Keratinocyte (primary cell): ENCODE measurements at regions not wholly inside any gene's neighbourhood (a gene's known extent, or its start where the extent isn't known, plus 50 kb on each side); places are given as distances from the start of the nearest gene placed in this dataset.

Source experiments
- DNase-seq: peaks from one replicate; pipeline ENCODE4 v3.0.0-alpha.2; 2011; ENCODE audit warnings: low read depth, missing footprints, low spot score
- FAIRE-seq: peaks from 2 replicates; lab custom pipeline; 2011; peaks lifted over from hg19 to GRCh38; lab: Jason Lieb, UNC
- H2AFZ ChIP-seq: 2 replicates; pipeline ENCODE4 v1.6.0; 2012; ENCODE audit warnings: low read length, control low read depth, inconsistent platforms; ENCODE audit not compliant: control insufficient read depth
- H3K27ac ChIP-seq: 2 replicates; pipeline ENCODE4 v1.5.1; 2011; ENCODE audit warnings: low read length; ENCODE audit not compliant: control insufficient read depth, insufficient read depth
- H3K27me3 ChIP-seq: 3 replicates; pipeline ENCODE4 v1.6.0; 2011; ENCODE audit warnings: low read length; ENCODE audit not compliant: control insufficient read depth, insufficient read depth; ENCODE audit errors: extremely low read depth
- H3K36me3 ChIP-seq, 2 experiments: 2 replicates in 1 of 2; 3 replicates in 1 of 2; pipeline ENCODE4 v1.5.1; 2011; ENCODE audit warnings: low read length in 2 of 2, mild to moderate bottlenecking in 1 of 2; ENCODE audit not compliant: control insufficient read depth in 2 of 2, insufficient read depth in 2 of 2; ENCODE audit errors: extremely low read depth in 1 of 2
- H3K4me1 ChIP-seq: 3 replicates; pipeline ENCODE4 v1.5.1; 2011; ENCODE audit warnings: low read length; ENCODE audit not compliant: control insufficient read depth, insufficient read depth; ENCODE audit errors: extremely low read depth
- H3K4me2 ChIP-seq: 3 replicates; pipeline ENCODE4 v1.6.0; 2011; ENCODE audit warnings: low read depth, low read length; ENCODE audit not compliant: control insufficient read depth, insufficient read depth; ENCODE audit errors: extremely low read depth
- H3K4me3 ChIP-seq, 3 experiments: fragments of 200-600 bp in 1 of 3; sonication (generic) in 1 of 3; 2 replicates in 2 of 3; 3 replicates in 1 of 3; pipeline ENCODE4 v1.5.1; 2011 to 2016; ENCODE audit warnings: low read length in 3 of 3, mild to moderate bottlenecking in 3 of 3, control low read depth in 2 of 3, inconsistent platforms in 1 of 3, low read depth in 1 of 3, mixed read lengths in 1 of 3, mixed run types in 1 of 3, moderate library complexity in 1 of 3; ENCODE audit not compliant: control insufficient read depth in 2 of 3, insufficient read depth in 2 of 3; ENCODE audit errors: extremely low read depth in 1 of 3
- H3K79me2 ChIP-seq: 2 replicates; pipeline ENCODE4 v1.6.0; 2012; ENCODE audit warnings: low read length; ENCODE audit not compliant: control insufficient read depth, insufficient read depth
- H3K9ac ChIP-seq: 3 replicates; pipeline ENCODE4 v1.6.0; 2011; ENCODE audit warnings: low read length; ENCODE audit not compliant: control insufficient read depth, insufficient read depth; ENCODE audit errors: extremely low read depth
- H3K9me1 ChIP-seq: 3 replicates; pipeline ENCODE4 v1.6.0; 2011; ENCODE audit warnings: low read length; ENCODE audit not compliant: control insufficient read depth, insufficient read depth; ENCODE audit errors: extremely low read depth
- H3K9me3 ChIP-seq: 2 replicates; pipeline ENCODE4 v1.5.1; 2012; ENCODE audit warnings: low read depth, low read length; ENCODE audit not compliant: control insufficient read depth
- H4K20me1 ChIP-seq: 3 replicates; pipeline ENCODE4 v1.6.0; 2011; ENCODE audit warnings: low read length; ENCODE audit not compliant: control insufficient read depth, insufficient read depth; ENCODE audit errors: extremely low read depth
- EZH2 ChIP-seq: IDR thresholded peaks from one replicate; pipeline ENCODE4 v1.6.1; 2012; ENCODE audit warnings: inconsistent platforms, mild to moderate bottlenecking, low read length, moderate library complexity
- dilution Hi-C: fragments of 300-500 bp; cut with MboI; formaldehyde crosslinking; loops from one replicate; pipeline ENCODE4 v1.7.0; 2020; ENCODE audit warnings: low sequenced_read_pairs; ENCODE audit not compliant: extremely low pct_ligation_motif_present
- TF ChIP-seq, protein P1 (sequence below), 3 experiments: IDR thresholded peaks in 1 of 3; conservative IDR thresholded peaks in 1 of 3; optimal IDR thresholded peaks in 1 of 3; 2 replicates in 2 of 3; 3 replicates in 1 of 3; pipeline versions ENCODE3 to v1.5.1; 2011; ENCODE audit warnings: low read length in 3 of 3, mild to moderate bottlenecking in 3 of 3, moderate library complexity in 2 of 3, control low read depth in 1 of 3, inconsistent platforms in 1 of 3; ENCODE audit not compliant: insufficient read depth in 2 of 3; ENCODE audit errors: extremely low read depth in 1 of 3

DNA sequence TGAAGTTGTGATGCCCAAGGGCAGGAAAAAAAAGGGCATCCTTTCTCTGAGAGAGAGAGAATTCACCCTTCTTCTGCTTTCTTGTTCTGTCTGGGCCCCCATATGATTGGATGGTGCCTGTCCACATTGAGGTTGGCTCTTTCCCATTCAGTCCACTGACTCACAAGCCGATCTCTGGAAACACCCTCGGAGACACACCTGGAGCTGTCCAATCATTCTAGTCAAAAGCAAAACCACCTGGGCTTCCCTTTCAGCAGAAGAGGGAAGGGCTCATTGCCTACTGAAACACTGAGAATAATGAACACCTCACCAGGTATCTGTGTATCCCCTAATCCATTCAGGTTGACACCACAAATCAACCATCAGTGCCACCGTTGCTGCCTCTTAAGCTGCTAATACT lies 103.7 kb upstream of the GNG12 start:
- H3K9ac ChIP-seq, result no peak overlapping the region
- no peaks in the 10 kb centered on the region for H3K27me3 ChIP-seq
- H2AFZ ChIP-seq, result no peak overlapping the region
- TF ChIP-seq EZH2, result no peak
- TF ChIP-seq, protein P1, sequence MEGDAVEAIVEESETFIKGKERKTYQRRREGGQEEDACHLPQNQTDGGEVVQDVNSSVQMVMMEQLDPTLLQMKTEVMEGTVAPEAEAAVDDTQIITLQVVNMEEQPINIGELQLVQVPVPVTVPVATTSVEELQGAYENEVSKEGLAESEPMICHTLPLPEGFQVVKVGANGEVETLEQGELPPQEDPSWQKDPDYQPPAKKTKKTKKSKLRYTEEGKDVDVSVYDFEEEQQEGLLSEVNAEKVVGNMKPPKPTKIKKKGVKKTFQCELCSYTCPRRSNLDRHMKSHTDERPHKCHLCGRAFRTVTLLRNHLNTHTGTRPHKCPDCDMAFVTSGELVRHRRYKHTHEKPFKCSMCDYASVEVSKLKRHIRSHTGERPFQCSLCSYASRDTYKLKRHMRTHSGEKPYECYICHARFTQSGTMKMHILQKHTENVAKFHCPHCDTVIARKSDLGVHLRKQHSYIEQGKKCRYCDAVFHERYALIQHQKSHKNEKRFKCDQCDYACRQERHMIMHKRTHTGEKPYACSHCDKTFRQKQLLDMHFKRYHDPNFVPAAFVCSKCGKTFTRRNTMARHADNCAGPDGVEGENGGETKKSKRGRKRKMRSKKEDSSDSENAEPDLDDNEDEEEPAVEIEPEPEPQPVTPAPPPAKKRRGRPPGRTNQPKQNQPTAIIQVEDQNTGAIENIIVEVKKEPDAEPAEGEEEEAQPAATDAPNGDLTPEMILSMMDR (optimal IDR thresholded peaks at IDR 0.05 in 1 of 3, IDR thresholded peaks at IDR 0.05 in 1 of 3, conservative IDR thresholded peaks at IDR 0.05 in 1 of 3; ENCODE audit: extremely low read depth in 1 of 3, insufficient read depth in 2 of 3, low read length in 3 of 3), result no peak
- FAIRE-seq (no peak), DNase-seq (no peak)
- no peaks in the 10 kb centered on the region for H3K36me3 ChIP-seq
- H3K4me2 ChIP-seq, result no peak overlapping the region
- H4K20me1 ChIP-seq, result no peaks in the 10 kb centered on the region
- no peaks in the 10 kb centered on the region for H3K79me2 ChIP-seq
- no peaks in the 10 kb centered on the region for H3K4me1 ChIP-seq
- no peaks in the 10 kb centered on the region for H3K9me1 ChIP-seq
- H3K27ac ChIP-seq, result no peak overlapping the region
- H3K9me3 ChIP-seq, result no peaks in the 10 kb centered on the region
- H3K4me3 ChIP-seq, result no peak overlapping the region
- dilution Hi-C loops, result no loop called here

DNA sequence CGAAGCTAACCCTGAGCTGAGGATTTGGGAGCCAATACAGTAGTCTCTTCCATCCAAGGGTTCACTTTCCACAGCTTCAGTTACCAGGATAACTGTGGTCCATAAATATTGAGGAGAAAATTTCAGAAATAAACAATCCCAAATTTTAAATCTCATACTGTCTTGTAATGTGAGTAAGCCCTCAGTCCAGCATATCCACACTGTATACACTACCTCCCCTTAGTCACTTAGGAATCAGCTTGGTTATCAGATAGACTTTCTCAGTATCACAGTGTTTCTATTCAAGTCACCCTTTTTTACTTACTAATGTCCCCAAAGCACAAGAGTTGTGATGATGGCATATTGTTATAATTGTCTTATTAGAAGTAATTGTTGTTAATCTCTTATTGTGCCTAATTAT lies 102.3 kb upstream of the GNG12 start:
- no peaks in the 10 kb centered on the region for H3K79me2 ChIP-seq
- no peaks in the 10 kb centered on the region for H3K9me3 ChIP-seq
- no peak overlapping the region for H3K4me3 ChIP-seq
- no peak overlapping the region for H2AFZ ChIP-seq
- no peak overlapping the region for H3K27ac ChIP-seq
- H3K36me3 ChIP-seq, result no peaks in the 10 kb centered on the region
- no peak for DNase-seq
- no peak overlapping the region for H3K9ac ChIP-seq
- no peaks in the 10 kb centered on the region for H3K4me1 ChIP-seq
- no peak for FAIRE-seq
- H3K9me1 ChIP-seq, result no peaks in the 10 kb centered on the region
- H3K4me2 ChIP-seq, result no peak overlapping the region
- H3K27me3 ChIP-seq, result no peaks in the 10 kb centered on the region
- TF ChIP-seq, protein P1 (optimal IDR thresholded peaks at IDR 0.05 in 1 of 3, IDR thresholded peaks at IDR 0.05 in 1 of 3, conservative IDR thresholded peaks at IDR 0.05 in 1 of 3; ENCODE audit: extremely low read depth in 1 of 3, insufficient read depth in 2 of 3, low read length in 3 of 3), result no peak
- TF ChIP-seq EZH2, result no peak
- dilution Hi-C loops, result no loop called here
- no peaks in the 10 kb centered on the region for H4K20me1 ChIP-seq
